CD4-positive, alpha-beta T cell treated with Interleukin-15 for 1 hour (primary cell): ENCODE measurements at regions not wholly inside any gene's neighbourhood (a gene's known extent, or its start where the extent isn't known, plus 50 kb on each side); places are given as distances from the start of the nearest gene placed in this dataset.
"Not testable (repeated sequence)": the region's sequence is repeated elsewhere in the genome, so short reads cannot be mapped to it uniquely, and the experiment has no call there.

Experiments
- DNase-seq: peaks from one replicate; pipeline ENCODE4 v3.0.0-alpha.2; 2020

DNA sequence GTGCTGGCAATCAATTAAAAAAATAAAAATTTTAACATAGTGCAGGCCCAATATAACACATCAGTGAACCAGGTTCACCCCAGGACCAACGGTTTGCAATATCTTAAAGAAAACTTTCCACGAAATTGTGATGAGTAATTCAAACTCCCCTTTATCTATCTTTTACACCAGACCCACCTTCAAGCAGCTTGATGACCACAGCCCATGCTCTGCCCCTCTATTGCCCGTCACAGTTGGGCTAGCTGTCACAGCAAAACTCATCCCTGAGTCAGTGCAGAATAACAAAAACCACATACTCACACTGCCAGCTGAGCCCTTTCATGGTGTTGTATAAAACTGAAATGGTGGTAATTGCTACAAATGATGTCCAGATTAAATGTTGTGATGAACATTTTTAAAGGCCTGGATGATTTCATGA lies 112.5 kb upstream of the CREB1 start:
- DNase-seq, result no peak

DNA sequence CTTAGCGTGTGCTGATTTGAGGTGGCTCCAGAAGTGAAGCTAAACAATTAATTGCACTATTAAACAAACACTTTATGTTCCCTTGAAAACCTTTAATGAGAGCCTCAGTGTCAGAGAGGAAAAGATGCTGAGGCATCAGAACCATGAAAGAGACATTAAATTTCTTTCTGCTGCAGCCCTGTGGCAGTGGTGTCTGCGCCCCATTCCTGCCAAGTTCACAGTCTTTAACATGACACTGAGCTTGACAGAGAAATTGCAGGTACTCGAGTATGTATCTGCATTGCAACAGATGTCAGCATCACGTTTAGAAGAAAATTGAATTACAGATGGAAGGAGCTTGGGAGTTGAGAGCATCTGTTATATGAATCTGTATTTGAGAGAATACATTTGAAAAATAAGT lies 111.3 kb upstream of the CREB1 start:
- no peak for DNase-seq

DNA sequence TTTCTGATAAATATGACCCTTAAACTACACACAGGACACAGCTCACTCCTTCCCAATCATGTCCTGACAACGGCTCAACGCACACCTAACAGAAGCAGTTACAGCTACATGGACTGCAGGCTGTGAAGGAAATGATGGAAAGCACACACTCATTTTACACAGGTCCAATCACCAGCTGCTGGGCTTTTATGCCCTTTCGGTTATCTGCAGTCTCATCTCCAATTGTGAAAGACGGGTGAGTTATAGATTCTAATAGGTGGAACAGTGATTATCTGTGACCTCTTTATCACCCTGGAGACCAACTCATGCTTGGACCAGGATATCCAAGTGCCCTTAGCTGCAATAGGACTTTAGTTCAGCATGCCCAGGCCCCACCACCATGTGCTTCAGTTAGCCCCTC lies 110.4 kb upstream of the CREB1 start:
- no peak for DNase-seq

DNA sequence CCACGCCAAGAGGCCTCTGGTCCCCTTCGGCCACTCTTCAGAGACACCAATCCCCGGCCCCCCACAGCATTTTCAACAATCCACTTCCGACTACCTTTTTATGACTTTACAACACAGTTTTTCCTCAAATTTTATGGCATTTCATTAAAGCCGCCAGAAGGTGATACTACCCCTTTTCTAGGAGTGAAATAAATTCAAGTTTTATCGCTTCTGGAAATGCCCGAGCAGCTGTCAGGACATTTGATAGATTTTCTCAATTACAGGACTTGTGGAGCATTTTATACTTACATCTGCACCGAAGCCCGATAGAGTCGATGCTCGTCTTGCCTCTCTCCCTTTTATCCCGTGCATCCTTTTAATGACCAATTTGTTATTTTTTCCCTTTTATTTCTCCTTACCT lies 108.1 kb upstream of the CREB1 start:
- no peak for DNase-seq

DNA sequence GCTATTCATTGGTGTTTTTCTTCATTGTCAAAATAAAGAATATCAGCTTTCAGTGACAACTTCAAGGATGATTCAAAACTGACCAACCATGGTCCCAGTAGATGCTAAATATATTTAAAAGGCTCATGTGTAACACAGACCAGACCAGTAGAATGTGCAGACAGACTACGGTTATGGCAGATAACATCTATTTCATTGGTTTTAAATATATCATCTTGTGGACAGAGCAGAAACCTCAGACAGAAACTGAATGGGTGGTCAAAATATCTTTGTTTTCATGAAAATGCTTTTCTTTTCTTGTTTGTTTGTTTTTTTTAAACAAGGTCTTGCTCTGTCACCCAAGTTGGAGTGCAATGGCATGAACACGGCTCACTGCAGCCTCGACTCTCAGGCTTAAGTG lies 107.4 kb upstream of the CREB1 start:
- DNase-seq, result no peak

DNA sequence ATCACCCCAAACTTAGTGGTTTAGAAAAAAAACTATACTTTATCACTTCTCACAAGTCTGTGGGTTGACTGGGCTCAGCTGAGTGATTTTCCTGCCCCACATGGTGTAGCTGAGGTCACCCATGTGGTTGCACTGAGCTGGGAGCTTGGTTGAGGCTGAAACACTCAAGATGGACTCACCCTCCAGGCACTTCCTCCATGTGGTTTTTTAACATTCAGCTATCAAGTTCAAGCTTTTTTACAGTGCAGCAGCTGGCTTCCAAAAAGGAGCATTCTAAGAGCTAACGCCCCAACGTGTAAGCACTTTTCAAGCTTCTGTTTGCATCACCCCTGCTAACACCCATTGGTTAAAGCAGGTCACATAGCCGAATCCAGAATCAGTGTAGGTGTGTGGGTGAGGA lies 105.9 kb upstream of the CREB1 start:
- DNase-seq, result peak; percentile 43

DNA sequence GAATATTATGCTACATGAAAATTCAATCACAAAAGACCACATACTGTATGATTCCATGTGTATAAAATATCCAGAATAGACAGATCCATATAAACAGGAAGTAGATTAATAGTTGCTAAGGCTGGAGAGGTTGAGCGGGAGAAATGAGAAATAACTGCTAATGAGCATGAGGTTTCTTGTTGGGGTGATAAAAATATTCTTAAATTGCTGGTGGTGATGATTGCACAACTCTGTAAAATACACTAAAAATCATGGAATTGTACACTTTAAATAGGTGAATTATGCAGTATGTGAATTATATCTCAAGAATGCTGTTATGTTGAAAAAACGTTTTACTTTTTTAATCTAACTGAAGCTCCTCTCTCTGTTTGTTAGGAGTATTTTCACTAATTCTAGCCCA lies 101.8 kb upstream of the CREB1 start:
- DNase-seq, result no peak

DNA sequence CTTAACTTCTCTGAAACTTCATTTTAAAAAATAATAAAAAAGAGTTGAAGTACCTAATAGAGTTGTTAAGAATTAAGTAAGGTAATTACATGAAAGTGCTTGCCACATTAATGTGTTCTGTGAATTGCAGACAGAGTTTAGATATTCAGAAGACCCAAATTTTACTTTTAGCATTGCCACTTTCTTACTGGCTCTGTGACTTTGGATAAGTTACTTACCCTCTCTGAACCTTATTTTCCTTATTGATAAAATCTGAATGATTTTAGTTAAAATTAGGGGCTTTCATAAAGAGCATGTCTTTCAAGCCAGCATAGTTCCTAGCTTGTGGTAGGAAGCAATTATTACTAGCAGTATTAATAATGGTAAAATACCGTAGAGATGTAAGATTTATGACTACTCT lies 101.2 kb upstream of the CREB1 start:
- no peak for DNase-seq

DNA sequence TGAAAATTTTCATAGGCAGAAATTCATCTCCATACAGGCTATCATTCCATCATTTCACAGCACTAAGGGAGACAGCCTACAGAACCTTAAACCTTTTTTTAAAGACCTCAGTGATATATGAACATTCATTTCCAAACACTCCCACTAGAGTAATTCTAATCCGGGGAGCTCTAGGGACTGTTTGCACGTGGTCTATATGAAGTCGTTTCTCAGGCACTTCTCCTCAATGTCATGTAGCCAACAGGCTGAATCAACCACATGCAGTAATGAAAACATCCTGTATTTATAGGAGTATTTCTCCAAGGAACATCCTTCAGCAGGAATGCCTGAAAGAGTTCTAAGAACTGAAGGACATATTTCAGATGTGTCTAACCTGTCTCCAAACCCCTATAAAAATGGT lies 97.3 kb upstream of the CREB1 start:
- no peak for DNase-seq

DNA sequence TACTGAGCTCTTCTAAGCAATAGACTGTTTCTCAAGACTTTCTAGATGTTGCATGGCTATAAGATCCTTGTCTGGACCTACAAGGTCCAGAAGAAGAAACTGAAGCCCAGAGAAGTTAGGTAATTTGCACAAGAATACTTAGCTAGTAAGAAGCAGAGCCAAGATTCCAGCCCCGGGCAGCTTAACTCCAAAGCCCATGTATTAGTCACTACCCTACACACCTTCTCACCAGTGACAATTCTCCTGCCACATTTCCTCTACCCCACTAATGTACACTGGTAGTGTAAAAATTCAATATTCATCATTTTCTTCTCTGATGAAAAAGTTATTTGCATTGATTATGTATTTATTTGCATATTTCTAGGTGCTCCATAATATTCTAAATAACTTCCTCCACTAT lies 95.5 kb upstream of the CREB1 start:
- DNase-seq, result no peak

DNA sequence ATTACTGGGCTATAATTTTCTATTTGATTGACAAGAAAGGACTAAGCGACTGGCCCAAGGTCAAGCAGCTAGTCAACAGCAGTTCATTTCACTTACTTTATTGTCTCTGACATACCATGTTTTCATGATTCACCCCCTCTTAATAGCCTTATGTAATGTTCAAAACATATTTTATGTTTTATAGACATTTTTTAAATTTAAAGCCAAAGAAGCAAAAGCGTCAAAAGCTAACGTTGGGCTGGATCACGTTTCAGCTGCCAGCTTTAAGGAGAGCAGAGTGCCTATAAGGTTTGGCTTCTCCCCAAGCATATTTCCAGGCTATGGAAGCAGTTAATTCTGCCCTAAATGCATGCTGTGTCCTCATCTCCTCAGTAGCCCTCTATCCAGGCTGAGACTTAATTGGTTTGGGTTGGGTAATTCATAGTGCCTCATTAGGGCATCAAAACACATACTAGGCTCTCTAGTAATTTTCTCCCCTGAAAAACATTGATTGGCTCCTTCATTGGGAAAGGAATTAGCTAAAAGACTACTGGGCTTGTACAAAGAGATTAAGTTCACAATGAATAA lies 94.8 kb upstream of the CREB1 start:
- DNase-seq, result no peak

DNA sequence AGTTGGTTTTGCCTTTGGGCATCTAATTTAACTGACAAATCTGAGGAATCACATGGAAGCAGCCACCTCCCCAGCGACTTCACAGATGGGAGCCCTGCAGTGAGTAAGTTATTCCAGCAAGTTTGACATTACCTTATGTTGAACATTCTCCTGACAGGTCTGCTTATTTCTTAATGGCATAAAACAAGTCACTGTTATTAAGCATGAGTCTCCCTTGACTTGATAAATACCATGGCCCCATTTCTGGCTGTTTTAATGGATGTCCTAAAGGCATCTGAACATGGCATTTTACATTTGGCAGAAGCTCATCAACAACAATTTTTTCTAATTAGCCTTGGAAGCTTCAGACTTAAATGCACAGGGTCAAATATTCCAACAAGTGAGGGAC lies 92.6 kb upstream of the CREB1 start:
- DNase-seq, result no peak

DNA sequence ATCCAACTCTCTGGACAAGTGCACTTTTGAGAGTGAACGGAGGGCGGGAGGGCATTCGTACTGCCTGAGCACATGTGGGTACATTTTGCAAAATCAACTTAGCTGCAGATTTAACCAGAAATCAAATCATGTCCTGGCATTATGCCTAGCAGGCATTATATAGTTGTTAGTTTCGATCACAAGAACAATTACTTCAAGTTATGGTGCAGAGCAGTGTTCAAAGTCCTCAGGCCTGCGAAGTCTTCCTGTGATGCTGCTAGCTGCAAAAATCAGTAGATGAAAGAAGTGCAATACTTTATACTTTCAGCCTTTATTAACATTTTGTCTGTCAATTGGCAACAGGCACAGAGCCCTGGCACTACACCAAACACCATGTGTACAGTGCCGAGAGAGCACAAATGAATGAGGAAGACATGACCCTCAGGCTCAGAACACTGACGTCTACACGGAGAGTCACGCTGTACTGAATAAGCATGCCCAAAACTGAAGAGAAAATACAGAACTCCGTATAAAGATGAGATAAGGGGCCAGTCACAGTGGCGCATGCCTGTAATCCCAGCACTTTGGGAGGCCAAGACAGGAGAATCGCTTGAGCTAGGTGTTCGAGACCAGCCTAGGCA lies 92.1 kb upstream of the CREB1 start:
- no peak for DNase-seq

DNA sequence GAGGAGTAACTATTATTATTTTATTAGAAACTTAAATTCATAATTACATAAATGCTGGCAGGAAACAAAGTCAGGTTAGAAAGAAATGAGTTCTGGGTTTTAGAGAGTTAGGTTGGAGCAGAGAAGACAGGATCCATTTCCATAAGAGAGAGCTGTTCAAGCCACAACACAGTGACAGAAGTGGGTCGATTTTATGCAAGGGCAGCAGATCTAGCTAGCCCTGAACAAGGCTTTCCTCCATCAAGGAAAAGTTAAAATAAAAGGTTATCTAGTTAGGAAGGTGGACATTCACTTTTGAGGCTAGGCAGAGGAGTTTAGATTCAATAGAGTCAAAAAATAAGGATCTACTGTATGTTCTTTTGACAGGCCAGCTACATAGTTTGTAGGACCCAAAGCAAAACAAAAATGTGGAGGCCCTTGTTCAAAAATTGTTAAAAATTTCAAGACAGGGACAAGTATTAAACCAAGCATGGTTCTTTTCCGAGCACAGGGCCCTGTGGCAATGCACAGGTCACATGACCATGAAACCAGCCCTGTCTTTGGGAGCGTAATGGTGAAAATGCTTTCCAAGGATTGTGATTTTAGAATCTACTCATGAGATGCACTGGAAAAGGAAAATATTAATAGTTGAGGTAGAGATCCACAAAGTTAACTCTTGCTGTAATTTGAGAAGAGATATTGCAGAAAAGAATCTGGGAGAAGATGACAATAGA lies 91.2 kb upstream of the CREB1 start:
- no peak for DNase-seq

DNA sequence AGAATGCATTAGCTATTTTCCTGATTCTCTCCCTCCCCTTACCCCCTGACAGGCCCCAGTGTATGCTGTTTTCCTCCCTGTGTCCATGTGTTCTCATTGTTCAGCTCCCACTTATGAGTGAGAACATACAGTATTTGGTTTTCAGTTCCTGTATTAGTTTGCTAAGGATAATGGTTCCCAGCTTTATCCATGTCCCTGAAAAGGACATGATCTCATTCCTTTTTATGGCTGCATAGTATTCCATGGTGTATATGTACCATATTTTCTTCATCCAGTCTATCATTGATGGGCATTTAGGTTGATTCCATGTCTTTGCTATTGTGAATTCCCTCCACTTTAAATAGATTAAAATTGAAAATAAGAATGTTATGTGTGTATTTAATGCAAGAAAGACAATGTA lies 89.9 kb upstream of the CREB1 start:
- DNase-seq, result not testable (repeated sequence)

DNA sequence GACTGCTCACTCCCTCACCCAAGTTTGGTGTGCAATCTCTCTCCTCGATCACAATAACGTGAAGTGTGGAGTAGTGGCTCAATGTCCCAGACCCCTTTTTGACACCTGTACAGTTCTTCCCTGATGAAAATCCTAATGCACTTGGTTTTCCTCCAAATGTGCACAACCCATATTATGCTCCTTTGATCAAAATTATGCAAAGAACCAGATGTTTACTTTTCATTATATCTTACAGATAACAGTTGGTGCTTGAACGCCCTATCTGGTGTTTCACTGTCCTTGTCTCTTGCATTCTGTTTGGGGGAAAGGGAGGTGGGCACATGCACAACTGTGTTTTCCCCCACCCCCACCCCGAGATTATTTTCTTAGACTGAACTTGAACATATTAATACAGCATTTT lies 85.0 kb upstream of the CREB1 start:
- no peak for DNase-seq

DNA sequence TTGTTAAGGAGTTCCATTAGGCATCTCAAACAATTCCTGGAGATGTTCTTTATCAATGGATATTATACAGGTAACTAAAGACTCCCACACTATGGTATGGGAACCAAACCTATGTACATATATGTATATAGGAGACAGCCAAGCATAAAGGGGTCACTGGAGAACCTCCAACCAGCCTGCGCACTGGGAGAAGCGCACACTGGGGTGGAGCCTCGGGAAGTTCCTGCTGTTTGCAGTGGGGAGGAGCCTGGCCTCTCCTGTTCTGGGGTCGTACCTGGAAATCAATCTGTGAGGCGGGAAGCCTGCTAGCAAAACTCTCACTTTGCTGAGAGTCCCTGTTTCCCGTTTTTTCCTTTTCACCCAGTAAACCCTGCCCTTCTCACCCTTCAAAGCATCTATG lies 83.1 kb upstream of the CREB1 start:
- DNase-seq, result no peak

DNA sequence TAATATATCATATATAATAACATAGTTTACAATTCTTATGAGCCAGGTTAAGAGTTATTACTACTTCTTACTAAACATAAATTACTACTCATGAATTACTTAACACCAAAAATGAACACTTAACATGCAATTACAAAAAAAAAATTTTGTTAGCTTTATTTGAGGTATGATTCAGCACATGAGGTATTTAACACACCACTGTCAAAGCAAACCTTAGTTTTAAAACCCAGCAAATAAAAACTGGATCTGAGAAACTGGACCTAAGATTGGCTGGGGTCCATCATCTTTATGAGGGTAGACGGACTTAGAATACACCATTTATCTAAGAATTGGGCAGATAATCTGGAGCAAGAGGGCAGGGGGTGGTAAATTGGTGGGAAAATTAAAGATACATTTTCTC lies 81.8 kb upstream of the CREB1 start:
- no peak for DNase-seq

DNA sequence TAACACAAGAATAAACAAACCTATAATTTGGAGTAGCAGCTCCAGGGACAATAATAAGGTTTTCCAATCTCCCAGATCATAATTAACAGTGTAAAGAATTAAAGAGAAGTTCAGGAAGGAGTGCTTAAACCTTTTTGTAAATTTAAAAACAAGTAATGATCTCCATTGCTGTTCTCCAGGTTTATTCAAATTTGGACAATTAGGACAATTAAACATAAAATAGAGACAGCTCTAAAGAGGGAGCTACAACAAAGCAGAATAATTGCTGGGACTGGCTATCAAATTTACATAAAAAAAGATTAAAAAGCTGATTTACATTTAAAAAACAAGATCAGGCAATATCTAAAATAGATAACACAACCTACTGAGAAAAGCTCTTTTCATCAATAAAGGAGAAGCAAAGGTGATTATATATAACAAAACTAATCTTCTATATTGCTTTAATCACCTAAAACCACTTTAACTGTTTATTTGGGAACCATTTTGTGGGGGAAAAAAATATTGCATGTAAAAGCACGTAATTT lies 80.1 kb upstream of the CREB1 start:
- no peak for DNase-seq

DNA sequence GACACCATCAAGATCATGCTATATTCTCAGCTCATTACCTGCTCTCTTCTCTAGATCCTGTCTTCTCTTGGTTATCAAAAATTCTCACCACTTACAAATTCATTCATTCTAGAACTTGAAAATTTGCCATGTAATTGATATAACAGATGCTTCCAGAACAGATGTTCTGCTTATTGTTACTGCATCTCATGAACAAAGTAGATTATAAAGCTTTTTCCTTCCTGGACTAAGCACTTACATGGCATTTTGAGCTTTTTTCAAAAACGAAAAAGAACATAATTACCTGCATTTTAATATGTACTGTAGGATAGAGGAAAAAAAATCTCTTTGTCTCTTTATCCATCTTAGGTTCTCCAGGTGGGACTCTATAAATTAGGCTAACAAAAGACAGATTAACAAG lies 79.6 kb upstream of the CREB1 start:
- no peak for DNase-seq

DNA sequence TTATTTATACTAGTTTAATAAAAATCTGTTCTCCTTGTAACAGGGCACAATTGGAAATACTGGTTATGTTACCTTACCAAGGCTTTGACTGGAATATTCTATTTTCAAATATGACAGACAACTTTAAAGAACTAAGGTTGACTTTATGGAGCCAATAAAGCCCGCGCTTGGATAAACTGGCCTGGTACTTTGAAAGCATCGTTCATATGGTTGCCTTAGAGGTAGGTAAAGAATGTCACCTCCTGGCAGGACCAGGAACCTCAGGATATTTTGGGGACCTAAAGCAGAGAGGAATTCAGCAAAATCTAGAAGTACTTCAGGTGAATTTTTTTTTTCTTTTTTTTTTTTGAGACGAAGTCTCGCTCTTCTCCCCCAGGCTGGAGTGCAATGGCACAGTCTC lies 71.2 kb upstream of the CREB1 start:
- no peak for DNase-seq

DNA sequence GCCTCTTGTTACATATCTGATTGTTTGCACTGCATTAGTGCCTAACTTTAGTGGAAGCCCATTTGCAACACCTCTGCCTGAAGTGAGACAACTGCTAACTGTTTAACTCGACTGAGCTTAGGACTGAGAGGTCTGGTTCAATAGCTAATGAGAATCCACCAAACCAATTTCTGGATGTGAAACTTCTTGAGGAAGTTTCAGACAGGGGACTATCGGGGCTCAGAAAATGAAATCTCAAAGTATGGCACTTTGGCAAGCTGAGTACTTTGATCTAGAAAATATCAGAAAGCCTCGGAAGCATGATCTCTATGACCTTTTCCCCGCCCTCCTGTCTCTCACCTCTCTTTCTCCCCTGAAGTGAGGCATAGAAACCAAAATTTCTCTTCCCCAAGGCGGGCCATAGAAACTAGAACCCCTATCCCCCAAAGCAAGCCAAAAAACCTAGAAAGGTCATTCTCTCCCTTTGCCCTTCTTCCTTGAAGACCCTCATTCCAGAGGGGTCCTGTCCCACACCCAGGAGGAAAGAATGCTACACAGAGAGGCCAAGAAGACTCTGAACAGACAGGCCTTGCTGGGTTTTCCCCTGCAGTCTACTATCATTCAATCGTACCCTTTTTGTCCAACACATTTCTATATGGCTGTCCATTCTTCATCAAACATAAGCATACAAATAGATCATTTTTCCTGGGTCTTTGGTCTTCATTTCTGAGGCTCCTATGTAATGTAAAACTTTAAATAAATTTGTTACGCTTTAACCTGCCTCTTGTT lies 69.6 kb upstream of the CREB1 start:
- DNase-seq, result no peak

DNA sequence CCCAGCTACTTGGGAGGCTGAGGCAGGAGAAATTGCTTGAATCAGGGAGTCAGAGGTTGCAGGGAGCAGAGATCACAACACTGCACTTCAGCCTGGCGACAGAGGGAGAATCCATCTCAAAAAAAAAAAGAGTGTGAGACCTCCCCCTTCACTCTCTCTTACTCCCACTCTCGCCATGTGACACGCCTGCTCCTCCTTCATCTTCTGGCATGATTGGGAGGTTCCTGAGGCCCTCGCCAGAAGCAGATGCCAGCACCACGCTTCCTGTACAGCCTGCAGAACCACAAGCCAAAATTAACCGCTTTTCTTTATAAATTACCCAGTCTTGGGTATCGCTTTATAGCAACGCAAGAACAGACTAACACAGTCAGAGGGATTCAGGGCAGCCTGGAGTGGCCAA lies 66.3 kb upstream of the CREB1 start:
- DNase-seq, result no peak

DNA sequence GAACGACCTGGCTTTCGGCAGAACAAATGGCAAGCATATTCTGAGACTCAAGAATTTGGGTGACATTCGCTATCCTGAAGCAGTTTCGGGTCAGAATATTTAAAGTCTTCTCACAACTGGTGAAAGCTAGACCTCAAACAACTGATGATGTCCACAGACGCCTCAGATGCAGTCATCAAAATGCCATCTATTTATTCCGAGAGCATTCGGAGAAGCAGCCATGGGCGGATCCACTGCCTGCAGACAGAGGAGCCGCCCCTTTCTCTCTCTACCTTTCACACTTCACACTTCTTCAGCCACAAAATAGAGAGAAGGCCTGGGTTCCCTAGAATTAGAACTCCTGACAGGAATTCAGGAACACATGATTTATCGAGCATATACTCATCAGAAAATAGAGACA lies 65.8 kb upstream of the CREB1 start:
- no peak for DNase-seq
